SK-N-SH (cell line): ENCODE measurements at regions not wholly inside any gene's neighbourhood (a gene's known extent, or its start where the extent isn't known, plus 50 kb on each side); places are given as distances from the start of the nearest gene placed in this dataset.

Experiments
- CTCF ChIA-PET: fragments of 300-600, 350-600 bp; formaldehyde crosslinking; extraction: SDS; loops from one replicate; lab custom pipeline; 2021; lab: Yijun Ruan, JAX
- POLR2A ChIA-PET: fragments of 350-600 bp; sonication (Branson Sonifier 250); formaldehyde crosslinking; extraction: SDS; loops from one replicate; lab custom pipeline; 2020; ENCODE audit warnings: antibody characterized with exemption, inconsistent platforms; lab: Yijun Ruan, JAX
- DNase-seq: peaks from one replicate; pipeline ENCODE4 v3.0.0; 2012
- H2AFZ ChIP-seq: fragments of 200-600 bp; sonication (generic); 2 replicates; pipeline ENCODE4 v1.8.1; 2016; ENCODE audit warnings: antibody characterized with exemption, mild to moderate bottlenecking, low read depth
- H3F3A ChIP-seq: fragments of 200-600 bp; sonication (generic); replicated peaks from 2 replicates; pipeline ENCODE3; 2016; ENCODE audit warnings: antibody characterized with exemption, mild to moderate bottlenecking; ENCODE audit not compliant: insufficient read depth
- H3K27ac ChIP-seq, 2 experiments: fragments of 200-500 bp in 1 of 2; fragments of 200-600 bp in 1 of 2; sonication (Bioruptor generic) in 1 of 2; sonication (generic), shearing (Covaris generic) in 1 of 2; 2 replicates each; pipeline versions ENCODE4 v1.5.1 to v1.6.1; 2014 to 2016; ENCODE audit warnings: low read depth in 2 of 2, inconsistent platforms in 1 of 2, low read length in 1 of 2, mild to moderate bottlenecking in 1 of 2, mixed read lengths in 1 of 2
- H3K27me3 ChIP-seq: fragments of 200-600 bp; sonication (generic), shearing (Covaris generic); 2 replicates; pipeline ENCODE4 v1.6.1; 2016; ENCODE audit warnings: mixed run types; ENCODE audit not compliant: insufficient read depth
- H3K36me3 ChIP-seq, 2 experiments: fragments of 200-500 bp in 1 of 2; fragments of 200-600 bp in 1 of 2; sonication (Bioruptor generic) in 1 of 2; sonication (generic) in 1 of 2; replicated peaks in 1 of 2; 2 replicates each; pipeline versions ENCODE3 to v1.5.1; 2014 to 2016; ENCODE audit warnings: low read length in 1 of 2, mild to moderate bottlenecking in 1 of 2; ENCODE audit not compliant: insufficient read depth in 2 of 2, control insufficient read depth in 1 of 2
- H3K4me1 ChIP-seq, 2 experiments: fragments of 200-500 bp in 1 of 2; fragments of 200-600 bp in 1 of 2; sonication (Bioruptor generic) in 1 of 2; sonication (generic), shearing (Covaris generic) in 1 of 2; 2 replicates each; pipeline versions ENCODE4 v1.5.1 to v1.6.1; 2014 to 2016; ENCODE audit warnings: low read depth in 1 of 2, low read length in 1 of 2, mixed run types in 1 of 2; ENCODE audit not compliant: insufficient read depth in 2 of 2, control insufficient read depth in 1 of 2
- H3K4me2 ChIP-seq: fragments of 200-600 bp; sonication (generic), shearing (Covaris generic); 2 replicates; pipeline ENCODE4 v1.6.1; 2017; ENCODE audit warnings: mixed run types
- H3K4me3 ChIP-seq, 2 experiments: fragments of 200-500 bp in 1 of 2; fragments of 200-600 bp in 1 of 2; sonication (Bioruptor generic) in 1 of 2; sonication (generic), shearing (Covaris generic) in 1 of 2; 2 replicates each; pipeline versions ENCODE4 v1.5.1 to v1.8.1; 2014 to 2016; ENCODE audit warnings: low read depth in 2 of 2, inconsistent platforms in 1 of 2, low read length in 1 of 2, mild to moderate bottlenecking in 1 of 2, mixed read lengths in 1 of 2, moderate library complexity in 1 of 2
- H3K79me2 ChIP-seq: fragments of 200-600 bp; sonication (generic); 2 replicates; pipeline ENCODE4 v1.8.1; 2017; ENCODE audit warnings: mild to moderate bottlenecking; ENCODE audit not compliant: insufficient read depth
- H3K9ac ChIP-seq: fragments of 200-600 bp; sonication (generic); 2 replicates; pipeline ENCODE4 v1.6.1; 2017; ENCODE audit warnings: mixed run types
- H3K9me2 ChIP-seq: fragments of 200-600 bp; sonication (generic); 2 replicates; pipeline ENCODE4 v1.6.1; 2017; ENCODE audit warnings: mixed run types
- H3K9me3 ChIP-seq: fragments of 200-600 bp; sonication (generic); 2 replicates; pipeline ENCODE4 v1.6.1; 2017; ENCODE audit warnings: mixed run types, mild to moderate bottlenecking, moderate library complexity
- H4K20me1 ChIP-seq: fragments of 200-600 bp; sonication (generic); 2 replicates; pipeline ENCODE4 v1.6.1; 2017; ENCODE audit warnings: mild to moderate bottlenecking, mixed run types; ENCODE audit not compliant: insufficient read depth
- CHD2 ChIP-seq: fragments of 150-350 bp; IDR thresholded peaks from 2 replicates; pipeline ENCODE4 v1.6.1; 2018; ENCODE audit warnings: low read length; ENCODE audit not compliant: partially characterized antibody
- EP300 ChIP-seq, 2 experiments: IDR thresholded peaks; 2 replicates each; pipeline versions ENCODE4 v1.4.0 to v1.6.1; 2012; ENCODE audit warnings: borderline replicate concordance in 1 of 2, low read depth in 1 of 2, low read length in 1 of 2
- FOXJ3 ChIP-seq: sonication (generic); formaldehyde crosslinking; IDR thresholded peaks from 2 replicates; pipeline ENCODE4 v1.5.1; 2020; ENCODE audit warnings: mild to moderate bottlenecking, missing genetic modification reagents
- GATA2 ChIP-seq: sonication (generic); formaldehyde crosslinking; IDR thresholded peaks from 2 replicates; pipeline ENCODE4 v1.5.0; 2020; ENCODE audit warnings: mild to moderate bottlenecking, missing genetic modification reagents
- JUND ChIP-seq: IDR thresholded peaks from 2 replicates; pipeline ENCODE4 v1.4.0; 2012
- RXRA ChIP-seq: IDR thresholded peaks from 2 replicates; pipeline ENCODE4 v1.4.0; 2012; ENCODE audit warnings: low read depth, mild to moderate bottlenecking, borderline replicate concordance
- TEAD4 ChIP-seq: IDR thresholded peaks from 2 replicates; pipeline ENCODE4 v1.4.0; 2012; ENCODE audit warnings: mild to moderate bottlenecking, borderline replicate concordance; ENCODE audit not compliant: insufficient read depth
- WGBS: methylation state at CpG from one replicate; pipeline ENCODE4 v1.1.6; 2017; ENCODE audit warnings: low lambda C conversion rate; 5-methylcytosine and 5-hydroxymethylcytosine counted together
- TF ChIP-seq, protein P1 (sequence below): IDR thresholded peaks from 2 replicates; pipeline ENCODE4 v1.6.1; 2012; ENCODE audit warnings: mild to moderate bottlenecking, low read depth, low read length, moderate library complexity
- TF ChIP-seq, protein P2 (sequence below): fragments of 150-350 bp; IDR thresholded peaks from 2 replicates; pipeline ENCODE4 v1.6.1; 2016; ENCODE audit warnings: mild to moderate bottlenecking, low read depth, low read length
- TF ChIP-seq, protein P3 (sequence below): fragments of 150-350 bp; IDR thresholded peaks from 2 replicates; pipeline ENCODE4 v1.6.1; 2017; ENCODE audit warnings: antibody characterized with exemption, low read length, low read depth, borderline replicate concordance

DNA sequence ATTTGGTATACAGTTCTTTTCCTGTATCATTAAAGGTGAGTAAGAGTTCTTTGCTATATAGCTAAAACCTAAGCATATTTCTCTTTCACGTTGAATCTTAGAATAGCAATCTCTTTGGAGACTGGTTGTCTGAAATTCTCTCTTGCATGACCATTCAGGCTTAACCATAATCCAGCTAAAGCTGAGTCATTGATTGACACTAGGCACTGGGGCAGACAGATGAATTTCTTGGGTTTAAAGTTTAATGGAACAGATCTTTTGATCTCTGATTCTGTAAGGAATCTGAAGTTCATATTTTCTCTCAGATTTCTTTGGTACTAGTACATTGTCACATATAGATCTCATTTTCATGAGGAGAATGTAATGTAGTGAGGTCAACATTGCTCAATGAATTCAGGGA lies 397.3 kb upstream of the MIR17HG start:
- no peak for TF ChIP-seq JUND
- TF ChIP-seq, protein P1, sequence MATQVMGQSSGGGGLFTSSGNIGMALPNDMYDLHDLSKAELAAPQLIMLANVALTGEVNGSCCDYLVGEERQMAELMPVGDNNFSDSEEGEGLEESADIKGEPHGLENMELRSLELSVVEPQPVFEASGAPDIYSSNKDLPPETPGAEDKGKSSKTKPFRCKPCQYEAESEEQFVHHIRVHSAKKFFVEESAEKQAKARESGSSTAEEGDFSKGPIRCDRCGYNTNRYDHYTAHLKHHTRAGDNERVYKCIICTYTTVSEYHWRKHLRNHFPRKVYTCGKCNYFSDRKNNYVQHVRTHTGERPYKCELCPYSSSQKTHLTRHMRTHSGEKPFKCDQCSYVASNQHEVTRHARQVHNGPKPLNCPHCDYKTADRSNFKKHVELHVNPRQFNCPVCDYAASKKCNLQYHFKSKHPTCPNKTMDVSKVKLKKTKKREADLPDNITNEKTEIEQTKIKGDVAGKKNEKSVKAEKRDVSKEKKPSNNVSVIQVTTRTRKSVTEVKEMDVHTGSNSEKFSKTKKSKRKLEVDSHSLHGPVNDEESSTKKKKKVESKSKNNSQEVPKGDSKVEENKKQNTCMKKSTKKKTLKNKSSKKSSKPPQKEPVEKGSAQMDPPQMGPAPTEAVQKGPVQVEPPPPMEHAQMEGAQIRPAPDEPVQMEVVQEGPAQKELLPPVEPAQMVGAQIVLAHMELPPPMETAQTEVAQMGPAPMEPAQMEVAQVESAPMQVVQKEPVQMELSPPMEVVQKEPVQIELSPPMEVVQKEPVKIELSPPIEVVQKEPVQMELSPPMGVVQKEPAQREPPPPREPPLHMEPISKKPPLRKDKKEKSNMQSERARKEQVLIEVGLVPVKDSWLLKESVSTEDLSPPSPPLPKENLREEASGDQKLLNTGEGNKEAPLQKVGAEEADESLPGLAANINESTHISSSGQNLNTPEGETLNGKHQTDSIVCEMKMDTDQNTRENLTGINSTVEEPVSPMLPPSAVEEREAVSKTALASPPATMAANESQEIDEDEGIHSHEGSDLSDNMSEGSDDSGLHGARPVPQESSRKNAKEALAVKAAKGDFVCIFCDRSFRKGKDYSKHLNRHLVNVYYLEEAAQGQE: no peak
- no peak for TF ChIP-seq TEAD4
- no peak for TF ChIP-seq CHD2
- TF ChIP-seq, protein P2, sequence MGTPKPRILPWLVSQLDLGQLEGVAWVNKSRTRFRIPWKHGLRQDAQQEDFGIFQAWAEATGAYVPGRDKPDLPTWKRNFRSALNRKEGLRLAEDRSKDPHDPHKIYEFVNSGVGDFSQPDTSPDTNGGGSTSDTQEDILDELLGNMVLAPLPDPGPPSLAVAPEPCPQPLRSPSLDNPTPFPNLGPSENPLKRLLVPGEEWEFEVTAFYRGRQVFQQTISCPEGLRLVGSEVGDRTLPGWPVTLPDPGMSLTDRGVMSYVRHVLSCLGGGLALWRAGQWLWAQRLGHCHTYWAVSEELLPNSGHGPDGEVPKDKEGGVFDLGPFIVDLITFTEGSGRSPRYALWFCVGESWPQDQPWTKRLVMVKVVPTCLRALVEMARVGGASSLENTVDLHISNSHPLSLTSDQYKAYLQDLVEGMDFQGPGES: no peak
- no peak for TF ChIP-seq GATA2
- no peak for TF ChIP-seq RXRA
- ChIA-PET CTCF (no interaction called here), POLR2A (no interaction called here)
- no peaks in the 10 kb centered on the region for H4K20me1 ChIP-seq
- H3K36me3 ChIP-seq: no peaks in the 10 kb centered on the region
- H3K27me3 ChIP-seq: no peaks in the 10 kb centered on the region
- no peak overlapping the region for H2AFZ ChIP-seq
- H3K4me1 ChIP-seq: peaks cover 0 to 2% of the 10 kb centered on the region in 2 experiments; a peak in 1 of 4 replicates
- no peak for DNase-seq
- H3K79me2 ChIP-seq: no peaks in the 10 kb centered on the region
- H3K4me3 ChIP-seq: no peak overlapping the region
- 40% methylated on average over 1 of the region's 1 CpG for WGBS
- H3K9ac ChIP-seq: no peak overlapping the region
- no peaks in the 10 kb centered on the region for H3K9me2 ChIP-seq
- H3F3A ChIP-seq: no peaks in the 10 kb centered on the region
- no peak overlapping the region for H3K27ac ChIP-seq
- no peaks in the 10 kb centered on the region for H3K9me3 ChIP-seq
- no peak overlapping the region for H3K4me2 ChIP-seq

DNA sequence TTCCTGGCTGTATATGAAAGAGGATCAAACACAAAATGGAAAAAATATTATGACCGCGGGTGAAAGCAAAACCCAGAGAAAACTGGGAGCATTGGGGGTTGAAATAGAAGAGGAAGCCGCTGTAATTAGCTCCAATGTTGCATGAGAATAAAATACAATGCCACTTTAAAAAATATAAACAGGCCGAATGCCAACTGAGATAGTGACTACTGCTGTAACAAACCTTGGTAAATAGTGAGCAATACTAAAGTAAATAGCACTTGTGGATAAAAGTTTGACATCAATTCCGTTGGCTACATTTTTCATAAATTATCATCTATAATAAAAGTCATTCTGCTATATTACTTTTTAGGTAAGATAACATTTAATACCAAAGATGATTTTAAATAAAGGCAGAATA lies 395.8 kb upstream of the MIR17HG start:
- no peak for DNase-seq

More for the DNA sequence above, 395.8 kb upstream of the MIR17HG start:
- no peaks in the 10 kb centered on the region for H3K79me2 ChIP-seq
- H2AFZ ChIP-seq: no peak overlapping the region
- H3K9ac ChIP-seq: no peak overlapping the region
- H3K27ac ChIP-seq: peak overlapping the region in 1 of 2 experiments; percentile 73; a peak in 2 of 4 replicates
- no peak for TF ChIP-seq EP300 (IDR thresholded peaks at IDR 0.05; ENCODE audit: borderline replicate concordance in 1 of 2, low read depth in 1 of 2, low read length in 1 of 2)
- no peak for TF ChIP-seq FOXJ3
- TF ChIP-seq, protein P3, sequence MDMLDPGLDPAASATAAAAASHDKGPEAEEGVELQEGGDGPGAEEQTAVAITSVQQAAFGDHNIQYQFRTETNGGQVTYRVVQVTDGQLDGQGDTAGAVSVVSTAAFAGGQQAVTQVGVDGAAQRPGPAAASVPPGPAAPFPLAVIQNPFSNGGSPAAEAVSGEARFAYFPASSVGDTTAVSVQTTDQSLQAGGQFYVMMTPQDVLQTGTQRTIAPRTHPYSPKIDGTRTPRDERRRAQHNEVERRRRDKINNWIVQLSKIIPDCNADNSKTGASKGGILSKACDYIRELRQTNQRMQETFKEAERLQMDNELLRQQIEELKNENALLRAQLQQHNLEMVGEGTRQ: no peak
- POLR2A ChIA-PET: no interaction called here
- no peak overlapping the region for H3K4me3 ChIP-seq
- CTCF ChIA-PET: interaction anchor here (0.7 to 1.0 kb wide), 2 partner anchors 16 to 84 kb away, joined by 3 to 4 read pairs; no protein-coding TSS in a partner anchor
- no peaks in the 10 kb centered on the region for H3K9me3 ChIP-seq
- H3K36me3 ChIP-seq: no peaks in the 10 kb centered on the region
- H3K9me2 ChIP-seq: no peaks in the 10 kb centered on the region
- H3F3A ChIP-seq: no peaks in the 10 kb centered on the region
- H3K4me1 ChIP-seq: peaks cover 0 to 2% of the 10 kb centered on the region in 2 experiments; a peak in 1 of 4 replicates
- H3K27me3 ChIP-seq: no peaks in the 10 kb centered on the region
- WGBS: 21% methylated on average over 5 of the region's 5 CpGs
- no peaks in the 10 kb centered on the region for H4K20me1 ChIP-seq
- H3K4me2 ChIP-seq: no peak overlapping the region
